KMS-11 (cell line): ENCODE measurements at regions not wholly inside any gene's neighbourhood (a gene's known extent, or its start where the extent isn't known, plus 50 kb on each side); places are given as distances from the start of the nearest gene placed in this dataset.
A peak's percentile ranks its signal among the peaks of the same experiment; 100 is the strongest.

ENCODE experiments used
- H2AFZ ChIP-seq: fragments of 200-600 bp; sonication (generic); 2 replicates; pipeline ENCODE4 v1.6.1; 2016; ENCODE audit warnings: antibody characterized with exemption, mixed run types, low read depth
- H3K27ac ChIP-seq: fragments of 200-600 bp; sonication (generic); 2 replicates; pipeline ENCODE4 v1.6.1; 2016; ENCODE audit warnings: mild to moderate bottlenecking, mixed run types
- H3K27me3 ChIP-seq: fragments of 200-600 bp; sonication (generic); 2 replicates; pipeline ENCODE4 v1.6.1; 2017; ENCODE audit warnings: mild to moderate bottlenecking, low read depth, mixed run types, moderate library complexity; ENCODE audit not compliant: insufficient read depth
- H3K36me3 ChIP-seq: fragments of 200-600 bp; sonication (generic); 2 replicates; pipeline ENCODE4 v1.6.1; 2017; ENCODE audit warnings: mild to moderate bottlenecking, mixed run types; ENCODE audit not compliant: insufficient read depth
- H3K4me1 ChIP-seq: fragments of 200-600 bp; sonication (generic); 2 replicates; pipeline ENCODE4 v1.6.1; 2016; ENCODE audit warnings: mild to moderate bottlenecking, low read depth, mixed run types; ENCODE audit not compliant: poor library complexity, severe bottlenecking
- H3K4me2 ChIP-seq: fragments of 200-600 bp; sonication (generic); 2 replicates; pipeline ENCODE4 v1.7.0; 2016; ENCODE audit warnings: mild to moderate bottlenecking, mixed run types
- H3K4me3 ChIP-seq: fragments of 200-600 bp; sonication (generic); IDR thresholded peaks from 2 replicates; pipeline ENCODE4 v1.6.1; 2017; ENCODE audit warnings: low read depth, low read length, mixed read lengths; ENCODE audit not compliant: insufficient read depth
- H3K79me2 ChIP-seq: fragments of 200-600 bp; sonication (generic); 2 replicates; pipeline ENCODE4 v1.6.1; 2016; ENCODE audit warnings: low read depth, mixed run types; ENCODE audit not compliant: insufficient read depth
- H3K9ac ChIP-seq: fragments of 200-600 bp; sonication (generic); 2 replicates; pipeline ENCODE4 v1.6.1; 2016; ENCODE audit warnings: mild to moderate bottlenecking, mixed run types
- H4K20me1 ChIP-seq: fragments of 200-600 bp; sonication (generic); 2 replicates; pipeline ENCODE4 v1.6.1; 2016; ENCODE audit warnings: mild to moderate bottlenecking, mixed run types; ENCODE audit not compliant: insufficient read depth
- CTCF ChIP-seq: fragments of 200-600 bp; sonication (generic); conservative IDR thresholded peaks from 2 replicates; pipeline ENCODE4 v1.6.1; 2017; ENCODE audit warnings: low read depth, mild to moderate bottlenecking, antibody characterized with exemption, low read length, moderate library complexity, mixed read lengths

GRCh38 chr4:1579001-1579900 is 104.9 kb downstream of the FAM53A start:
- Histone ChIP-seq H3K27me3 (0 out of 2 replicates have a peak, but pooled peaks cover 3% of the 10 kb centered on the region), H3K4me1 (no peaks in the 10 kb centered on the region), H3K36me3 (no peaks in the 10 kb centered on the region), H4K20me1 (no peaks in the 10 kb centered on the region), H3K4me2 (peak overlapping the region; percentile 33; the same call in 1 of the 2 replicates), H3K27ac (no peak overlapping the region), H3K79me2 (no peaks in the 10 kb centered on the region), H3K9ac (no peak overlapping the region), H2AFZ (no peak overlapping the region; the same call in 1 of the 2 replicates), H3K4me3 (no peak overlapping the region)
- no peak for TF ChIP-seq CTCF

- Histone ChIP-seq H4K20me1 (no peaks in the 10 kb centered on the region), H3K36me3 (no peaks in the 10 kb centered on the region), H3K4me2 (no peak overlapping the region), H3K27ac (no peak overlapping the region), H3K9ac (no peak overlapping the region), H3K27me3 (no peaks in the 10 kb centered on the region), H2AFZ (no peak overlapping the region), H3K79me2 (no peaks in the 10 kb centered on the region), H3K4me3 (no peak overlapping the region), H3K4me1 (no peaks in the 10 kb centered on the region)
- no peak for TF ChIP-seq CTCF
Measured at GRCh38 chr4:1578251-1578773, 105.8 kb downstream of the FAM53A start.

GRCh38 chr4:1577822-1578217 is 106.3 kb downstream of the FAM53A start:
- Histone ChIP-seq H3K4me1 (no peaks in the 10 kb centered on the region), H3K4me2 (no peak overlapping the region), H3K27me3 (no peaks in the 10 kb centered on the region), H3K27ac (no peak overlapping the region), H3K9ac (no peak overlapping the region), H3K4me3 (no peak overlapping the region), H4K20me1 (no peaks in the 10 kb centered on the region), H2AFZ (no peak overlapping the region), H3K36me3 (no peaks in the 10 kb centered on the region), H3K79me2 (no peaks in the 10 kb centered on the region)
- TF ChIP-seq CTCF: no peak

- H3K27me3 ChIP-seq: no peaks in the 10 kb centered on the region; the same call in 1 of the 2 replicates
- H4K20me1 ChIP-seq: no peaks in the 10 kb centered on the region
- H3K4me2 ChIP-seq: no peak overlapping the region
- H3K9ac ChIP-seq: no peak overlapping the region
- H2AFZ ChIP-seq: no peak overlapping the region
- H3K4me3 ChIP-seq: no peak overlapping the region
- H3K27ac ChIP-seq: no peak overlapping the region
- H3K4me1 ChIP-seq: no peaks in the 10 kb centered on the region
- no peaks in the 10 kb centered on the region for H3K79me2 ChIP-seq
- no peak for TF ChIP-seq CTCF
- H3K36me3 ChIP-seq: no peaks in the 10 kb centered on the region
Measured at GRCh38 chr4:1576961-1577821, 106.9 kb downstream of the FAM53A start.
